Left lung (tissue), 4 donors: ENCODE measurements at regions not wholly inside any gene's neighbourhood (a gene's known extent, or its start where the extent isn't known, plus 50 kb on each side); places are given as distances from the start of the nearest gene placed in this dataset.
"Not testable (repeated sequence)": the region's sequence is repeated elsewhere in the genome, so short reads cannot be mapped to it uniquely, and the experiment has no call there.

ENCODE experiments used
- ATAC-seq: fragments of 200-7000 bp; cut with Tn5 transposase; one replicate; pipeline ENCODE4 v1.9.1; 2020; ENCODE audit warnings: moderate library complexity
- DNase-seq, 4 donors: peaks; one replicate each; pipeline ENCODE4 v3.0.0-alpha.2; 2013 to 2020
- H3K27ac ChIP-seq, 2 donors: fragments of 200-600 bp; sonication (generic) in 1 of 2; one replicate each; pipeline versions ENCODE4 v1.5.0 to v1.8.0; 2020 to 2021
- H3K27me3 ChIP-seq, 2 donors: fragments of 200-600 bp; sonication (generic) in 1 of 2; one replicate each; pipeline versions ENCODE4 v1.5.0 to v1.8.0; 2020 to 2021
- H3K36me3 ChIP-seq, 2 donors: fragments of 200-600 bp; sonication (generic) in 1 of 2; one replicate each; pipeline versions ENCODE4 v1.5.0 to v1.8.0; 2020 to 2021
- H3K4me1 ChIP-seq, 2 donors: fragments of 200-600 bp; one replicate each; pipeline ENCODE4 v1.8.0; 2021
- H3K4me3 ChIP-seq, 2 donors: fragments of 200-600 bp; sonication (generic) in 1 of 2; one replicate each; pipeline versions ENCODE4 v1.5.0 to v1.8.0; 2020 to 2021; ENCODE audit warnings: mild to moderate bottlenecking in 1 of 2
- H3K9me3 ChIP-seq, 2 donors: fragments of 200-600 bp; sonication (generic) in 1 of 2; one replicate each; pipeline versions ENCODE4 v1.5.0 to v1.8.0; 2020 to 2021
- intact Hi-C, 2 donors: fragments of 100-400 bp; cut with DNase I; formaldehyde crosslinking; loops; one replicate each; pipeline versions ENCODE4 v1.11.2 to v1.14.2; 2022
- TF ChIP-seq, protein P1 (sequence below), 2 donors: fragments of 200-600 bp; sonication (generic) in 1 of 2; IDR thresholded peaks; one replicate each; pipeline versions ENCODE4 v1.5.0 to v1.8.0; 2021; ENCODE audit warnings: antibody characterized with exemption in 2 of 2
- donor health status: DM: no; HTN: yes; CAD: no.
- donor health status: DM: no; HTN: no; CAD: no.

DNA sequence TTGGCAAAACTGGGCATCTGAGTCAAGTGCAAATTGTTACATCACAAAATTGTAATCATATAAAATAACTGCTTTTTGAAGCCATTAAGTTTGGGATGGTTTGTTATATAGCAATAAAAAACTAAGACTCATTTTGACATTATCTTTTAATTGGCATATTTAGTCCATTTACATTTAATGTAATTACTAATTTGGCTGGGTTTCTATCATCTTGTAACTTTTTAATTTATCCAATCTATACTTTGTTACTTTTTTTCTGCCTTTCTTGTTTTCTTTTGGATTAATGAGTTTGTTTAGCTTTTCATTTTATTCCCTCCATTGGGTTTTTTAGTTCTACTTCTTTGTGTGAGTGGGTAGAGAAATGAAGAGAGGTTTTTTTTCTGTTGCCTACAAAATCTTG lies 76.3 kb downstream of the DRAM2 start:
- H3K27me3 ChIP-seq: no peaks in the 10 kb centered on the region
- no peak for ATAC-seq
- intact Hi-C loops: no loop called here
- no peak overlapping the region for H3K27ac ChIP-seq
- H3K4me3 ChIP-seq: no peak overlapping the region
- no peaks in the 10 kb centered on the region for H3K36me3 ChIP-seq
- H3K4me1 ChIP-seq: no peaks in the 10 kb centered on the region
- DNase-seq: no peak
- TF ChIP-seq, protein P1, sequence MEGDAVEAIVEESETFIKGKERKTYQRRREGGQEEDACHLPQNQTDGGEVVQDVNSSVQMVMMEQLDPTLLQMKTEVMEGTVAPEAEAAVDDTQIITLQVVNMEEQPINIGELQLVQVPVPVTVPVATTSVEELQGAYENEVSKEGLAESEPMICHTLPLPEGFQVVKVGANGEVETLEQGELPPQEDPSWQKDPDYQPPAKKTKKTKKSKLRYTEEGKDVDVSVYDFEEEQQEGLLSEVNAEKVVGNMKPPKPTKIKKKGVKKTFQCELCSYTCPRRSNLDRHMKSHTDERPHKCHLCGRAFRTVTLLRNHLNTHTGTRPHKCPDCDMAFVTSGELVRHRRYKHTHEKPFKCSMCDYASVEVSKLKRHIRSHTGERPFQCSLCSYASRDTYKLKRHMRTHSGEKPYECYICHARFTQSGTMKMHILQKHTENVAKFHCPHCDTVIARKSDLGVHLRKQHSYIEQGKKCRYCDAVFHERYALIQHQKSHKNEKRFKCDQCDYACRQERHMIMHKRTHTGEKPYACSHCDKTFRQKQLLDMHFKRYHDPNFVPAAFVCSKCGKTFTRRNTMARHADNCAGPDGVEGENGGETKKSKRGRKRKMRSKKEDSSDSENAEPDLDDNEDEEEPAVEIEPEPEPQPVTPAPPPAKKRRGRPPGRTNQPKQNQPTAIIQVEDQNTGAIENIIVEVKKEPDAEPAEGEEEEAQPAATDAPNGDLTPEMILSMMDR (IDR thresholded peaks at IDR 0.05): no peak
- H3K9me3 ChIP-seq: peaks cover 0 to 45% of the 10 kb centered on the region in 2 donors

DNA sequence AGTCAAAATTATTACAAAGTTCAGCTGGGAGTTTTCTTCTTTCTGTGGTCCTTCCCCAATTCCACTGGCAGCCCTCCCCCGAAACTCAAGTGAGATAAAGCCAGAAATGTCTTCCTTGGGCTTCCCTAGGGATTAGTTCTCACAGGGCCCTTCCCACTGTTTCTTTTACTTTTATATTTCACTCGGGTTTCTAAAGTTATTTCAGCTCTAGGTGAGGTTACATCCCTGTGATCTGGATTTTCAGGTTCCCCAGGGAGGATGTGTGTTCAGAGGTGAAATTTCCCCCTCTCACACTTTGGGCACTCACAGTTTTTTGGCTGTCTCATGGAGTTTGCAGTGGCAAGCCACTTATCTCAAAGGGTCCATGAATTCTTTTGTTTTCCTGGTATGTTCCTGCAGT lies 77.3 kb downstream of the DRAM2 start:
- ATAC-seq (no peak), DNase-seq (no peak)
- H3K27ac ChIP-seq: no peak overlapping the region
- peaks cover 0 to 37% of the 10 kb centered on the region in 2 donors for H3K9me3 ChIP-seq
- intact Hi-C loops: no loop called here
- H3K4me1 ChIP-seq: no peaks in the 10 kb centered on the region
- no peak overlapping the region for H3K4me3 ChIP-seq
- TF ChIP-seq, protein P1 (IDR thresholded peaks at IDR 0.05): no peak
- H3K36me3 ChIP-seq: no peaks in the 10 kb centered on the region
- no peaks in the 10 kb centered on the region for H3K27me3 ChIP-seq

DNA sequence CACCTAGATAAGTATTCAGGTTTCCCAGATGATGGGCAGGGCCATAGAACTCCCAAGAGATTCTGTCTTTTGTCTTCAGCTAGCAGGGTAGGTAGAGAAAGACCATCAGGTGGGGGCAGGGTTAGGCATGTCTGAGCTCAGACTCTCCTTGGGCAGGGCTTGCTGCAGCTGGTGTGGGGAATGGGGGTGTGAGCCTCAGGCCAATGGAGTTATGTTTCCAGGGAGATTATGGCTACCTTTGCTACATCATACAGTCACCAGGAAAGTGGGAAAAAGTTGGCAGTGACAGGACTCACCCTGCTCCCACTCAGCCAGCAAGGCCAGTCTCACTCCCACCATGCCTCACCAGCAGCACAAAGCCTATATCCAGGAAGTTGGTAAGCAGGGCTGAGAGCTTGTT lies 77.8 kb downstream of the DRAM2 start:
- no peak for DNase-seq
- Histone ChIP-seq H3K27ac (no peak overlapping the region), H3K9me3 (peaks cover 0 to 36% of the 10 kb centered on the region in 2 donors), H3K4me1 (no peaks in the 10 kb centered on the region), H3K27me3 (no peaks in the 10 kb centered on the region), H3K36me3 (no peaks in the 10 kb centered on the region), H3K4me3 (no peak overlapping the region)
- no peak for ATAC-seq
- intact Hi-C loops: no loop called here
- TF ChIP-seq, protein P1 (IDR thresholded peaks at IDR 0.05): no peak

DNA sequence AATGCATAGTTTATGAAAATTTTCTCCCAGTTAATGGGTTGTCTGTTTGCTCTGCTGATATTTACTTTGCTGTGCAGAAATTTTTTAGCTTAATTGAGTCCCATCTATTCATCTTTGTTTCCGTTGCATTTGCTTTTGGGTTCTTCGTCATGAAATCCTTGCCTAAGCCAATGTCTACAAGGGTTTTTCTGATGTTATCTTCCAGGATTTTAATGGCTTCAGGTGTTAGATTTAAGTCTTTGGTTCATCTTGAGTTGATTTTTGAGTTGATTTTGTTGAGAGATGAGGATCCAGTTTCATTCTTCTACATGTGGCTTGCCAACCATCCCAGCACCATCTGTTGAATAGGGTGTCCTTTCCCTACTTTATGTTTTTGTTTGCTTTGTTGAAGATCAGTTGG lies 85.2 kb downstream of the DRAM2 start:
- DNase-seq: no peak
- Histone ChIP-seq H3K36me3 (no peaks in the 10 kb centered on the region), H3K4me1 (no peaks in the 10 kb centered on the region), H3K4me3 (no peak overlapping the region), H3K9me3 (peaks cover 0 to 2% of the 10 kb centered on the region in 2 donors), H3K27ac (no peak overlapping the region), H3K27me3 (no peaks in the 10 kb centered on the region)
- no peak for ATAC-seq
- intact Hi-C loops: no loop called here
- TF ChIP-seq, protein P1 (IDR thresholded peaks at IDR 0.05): no peak

DNA sequence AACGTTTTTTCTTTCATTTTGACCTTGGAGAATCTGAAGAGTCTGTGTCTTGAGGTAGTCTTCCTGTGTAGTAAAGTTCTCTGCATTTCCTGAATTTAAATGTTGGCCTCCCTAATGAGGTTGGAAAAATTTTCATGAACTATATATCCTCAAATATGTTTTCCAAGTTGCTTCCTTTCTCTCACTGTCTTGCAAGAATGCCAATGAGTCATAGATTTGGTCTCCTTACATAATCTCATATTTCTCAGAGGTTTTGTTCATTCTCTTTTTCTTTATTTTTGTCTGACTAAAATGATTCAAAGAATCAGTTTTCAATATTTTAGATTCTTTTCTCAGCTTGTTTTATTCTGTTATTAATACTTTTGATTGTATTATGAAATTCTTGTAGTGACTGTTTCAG lies 87.6 kb downstream of the DRAM2 start:
- no peaks in the 10 kb centered on the region for H3K27me3 ChIP-seq
- intact Hi-C loops: no loop called here
- ATAC-seq: no peak

DNA sequence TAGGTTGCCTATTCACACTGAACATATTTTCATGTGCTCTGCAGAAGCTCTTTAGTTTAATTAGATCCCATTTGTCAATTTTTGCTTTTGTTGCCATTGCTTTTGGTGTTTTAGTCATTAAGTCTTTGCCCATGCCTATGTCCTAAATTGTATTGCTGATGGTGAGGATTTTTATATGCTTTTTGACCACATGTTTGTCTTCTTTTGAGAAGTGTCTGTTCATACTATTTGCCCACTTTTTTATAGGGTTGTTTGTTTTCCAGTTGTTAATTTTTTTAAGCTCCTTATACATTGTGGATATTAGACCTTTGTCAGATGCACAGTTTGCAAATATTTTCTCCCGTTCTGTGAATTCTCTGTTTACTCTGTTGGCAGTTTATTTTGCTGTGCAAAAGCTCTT lies 84.5 kb upstream of the LRIF1 start:
- H3K27ac ChIP-seq, H3K9me3 ChIP-seq, intact Hi-C loops, H3K4me3 ChIP-seq, DNase-seq, H3K27me3 ChIP-seq, H3K36me3 ChIP-seq, H3K4me1 ChIP-seq, ATAC-seq: not testable (repeated sequence)

More for the DNA sequence above, 87.6 kb downstream of the DRAM2 start:
- Histone ChIP-seq H3K4me1 (no peaks in the 10 kb centered on the region), H3K9me3 (peaks cover 0 to 2% of the 10 kb centered on the region in 2 donors), H3K4me3 (no peak overlapping the region), H3K27ac (no peak overlapping the region), H3K36me3 (no peaks in the 10 kb centered on the region)
- TF ChIP-seq, protein P1 (IDR thresholded peaks at IDR 0.05): no peak
- DNase-seq: no peak
